ENCODE measurements at regions not wholly inside any gene's neighbourhood (a gene's known extent, or its start where the extent isn't known, plus 50 kb on each side); places are given as distances from the start of the nearest gene placed in this dataset.
"Not testable (repeated sequence)": the region's sequence is repeated elsewhere in the genome, so short reads cannot be mapped to it uniquely, and the experiment has no call there.

DNA sequence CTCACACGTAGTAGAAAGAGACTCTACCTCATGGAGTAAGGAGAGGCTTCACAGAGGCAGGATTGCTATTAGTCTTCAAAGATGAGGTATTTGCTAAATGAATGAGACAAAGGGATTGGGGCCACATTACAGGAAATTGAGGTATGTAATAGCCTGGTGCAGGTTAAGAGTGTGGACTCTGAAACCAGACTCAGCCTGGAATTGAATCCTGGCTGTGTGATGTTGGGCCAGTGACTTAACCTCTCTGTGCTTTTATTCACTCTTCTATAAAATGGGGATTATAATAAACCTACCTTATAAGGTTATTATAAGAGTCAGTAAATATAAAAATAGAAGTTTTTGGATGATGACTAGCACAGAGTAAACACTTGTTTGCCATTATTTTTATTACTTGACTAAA is 64.7 kb upstream of the ATRNL1 start:
- ATAC-seq = no peak
- H3K27me3 Mint-ChIP-seq (ENCODE audit: low read depth) = peaks cover 6% of the 10 kb centered on the region
- no peak overlapping the region for H3K27ac Mint-ChIP-seq
- no peaks in the 10 kb centered on the region for H3K9me3 Mint-ChIP-seq (ENCODE audit: insufficient read depth)
- no peaks in the 10 kb centered on the region for H3K36me3 Mint-ChIP-seq (ENCODE audit: low read depth)
- ChIA-PET CTCF (no interaction called here), POLR2A (no interaction called here)
- DNase-seq = no peak
- H3K4me1 Mint-ChIP-seq (ENCODE audit: low read depth) = no peaks in the 10 kb centered on the region
- no peak overlapping the region for H3K4me3 Mint-ChIP-seq

- peaks cover 6% of the 10 kb centered on the region for H3K27me3 Mint-ChIP-seq (ENCODE audit: low read depth)
- CTCF ChIA-PET = no interaction called here
- H3K4me3 Mint-ChIP-seq = no peak overlapping the region
- H3K27ac Mint-ChIP-seq = no peak overlapping the region
- no peaks in the 10 kb centered on the region for H3K4me1 Mint-ChIP-seq (ENCODE audit: low read depth)
- ATAC-seq = no peak
- H3K36me3 Mint-ChIP-seq (ENCODE audit: low read depth) = no peaks in the 10 kb centered on the region
- DNase-seq = no peak
- no peaks in the 10 kb centered on the region for H3K9me3 Mint-ChIP-seq (ENCODE audit: insufficient read depth)
- POLR2A ChIA-PET = interaction anchor here (0.6 kb wide), 1 partner anchor 208 kb away, joined by 3 read pairs; the partner anchor contains the start of gene FHIP2A
Observed at GRCh38 chr10:115029452-115030375, 63.5 kb upstream of the ATRNL1 start.

DNA sequence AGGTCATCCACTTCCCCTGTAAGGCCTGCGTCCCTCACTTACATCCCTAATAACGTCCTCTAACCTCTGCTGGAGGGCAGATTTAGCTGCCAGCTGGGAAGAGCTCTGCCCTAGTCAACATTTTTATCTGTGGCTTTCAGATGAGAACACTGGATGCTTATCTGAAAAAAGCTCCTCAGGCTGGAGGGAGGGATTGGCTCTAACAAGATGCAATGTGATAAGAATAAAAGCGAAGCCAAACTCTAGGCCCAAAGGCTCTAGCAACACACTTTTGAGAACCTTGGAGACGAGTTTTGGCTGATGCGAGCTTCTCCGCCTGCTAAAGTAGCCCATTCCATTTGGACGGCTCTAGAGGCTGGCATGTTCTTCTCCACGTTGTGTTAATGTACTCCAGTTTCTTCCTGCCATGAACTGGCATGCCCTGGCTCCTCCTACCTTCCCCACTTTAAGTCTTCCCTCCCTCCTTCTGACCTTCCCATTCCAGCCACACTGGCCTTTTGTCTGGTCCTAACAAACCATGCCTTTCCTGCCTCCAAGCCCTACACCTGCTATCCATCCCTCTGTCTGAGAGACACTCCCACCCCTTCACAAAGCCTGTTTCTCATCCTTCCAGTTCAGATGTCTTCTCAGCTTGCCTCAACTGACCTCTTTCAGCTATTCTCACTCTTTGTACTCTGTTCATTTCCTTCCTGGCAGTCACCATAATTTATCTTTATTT is 62.5 kb upstream of the ATRNL1 start:
- Mint-ChIP-seq H3K4me3 (no peak overlapping the region), H3K36me3 (ENCODE audit: low read depth) (no peaks in the 10 kb centered on the region), H3K9me3 (ENCODE audit: insufficient read depth) (no peaks in the 10 kb centered on the region), H3K27me3 (ENCODE audit: low read depth) (peaks cover 6% of the 10 kb centered on the region), H3K4me1 (ENCODE audit: low read depth) (no peaks in the 10 kb centered on the region), H3K27ac (no peak overlapping the region)
- DNase-seq (no peak), ATAC-seq (no peak)
- ChIA-PET POLR2A (no interaction called here), CTCF (no interaction called here)

- ChIA-PET POLR2A (no interaction called here), CTCF (no interaction called here)
- H3K27ac Mint-ChIP-seq = no peak overlapping the region
- no peak for ATAC-seq
- H3K36me3 Mint-ChIP-seq (ENCODE audit: low read depth) = no peaks in the 10 kb centered on the region
- H3K9me3 Mint-ChIP-seq (ENCODE audit: insufficient read depth) = no peaks in the 10 kb centered on the region
- H3K4me1 Mint-ChIP-seq (ENCODE audit: low read depth) = no peaks in the 10 kb centered on the region
- no peak for DNase-seq
- peaks cover 6% of the 10 kb centered on the region for H3K27me3 Mint-ChIP-seq (ENCODE audit: low read depth)
- H3K4me3 Mint-ChIP-seq = no peak overlapping the region
Observed at GRCh38 chr10:115033898-115034297, 59.3 kb upstream of the ATRNL1 start.

GRCh38 chr10:115039781-115040180 is 53.4 kb upstream of the ATRNL1 start:
- H3K4me3 Mint-ChIP-seq; POLR2A ChIA-PET; H3K27me3 Mint-ChIP-seq (ENCODE audit: low read depth); CTCF ChIA-PET; DNase-seq; H3K9me3 Mint-ChIP-seq (ENCODE audit: insufficient read depth); H3K36me3 Mint-ChIP-seq (ENCODE audit: low read depth); H3K4me1 Mint-ChIP-seq (ENCODE audit: low read depth); ATAC-seq; H3K27ac Mint-ChIP-seq: not testable (repeated sequence)
